Lower leg skin (tissue), 3 donors: ENCODE measurements at regions not wholly inside any gene's neighbourhood (a gene's known extent, or its start where the extent isn't known, plus 50 kb on each side); places are given as distances from the start of the nearest gene placed in this dataset.

ENCODE experiments used
- CTCF ChIP-seq, 3 donors: fragments of 450-650 bp; IDR thresholded peaks; one replicate each; pipeline ENCODE4 v1.5.1; 2016; ENCODE audit warnings: antibody characterized with exemption in 3 of 3, mild to moderate bottlenecking in 3 of 3, moderate library complexity in 2 of 3
- POLR2A ChIP-seq, 2 donors: fragments of 450-650 bp; IDR thresholded peaks; one replicate each; pipeline ENCODE4 v1.6.1; 2016 to 2017; ENCODE audit warnings: antibody characterized with exemption in 2 of 2, mild to moderate bottlenecking in 1 of 2, moderate library complexity in 1 of 2

- no peak for TF ChIP-seq CTCF (IDR thresholded peaks at IDR 0.05)
- TF ChIP-seq POLR2A (IDR thresholded peaks at IDR 0.05), result no peak
Observed at GRCh38 chr2:139617747-139618146, 837.6 kb upstream of the NXPH2 start.
